Panc1 (cell line): ENCODE measurements at regions not wholly inside any gene's neighbourhood (a gene's known extent, or its start where the extent isn't known, plus 50 kb on each side); places are given as distances from the start of the nearest gene placed in this dataset.

Experiments
- ATAC-seq: fragments of 200-7000 bp; cut with Tn5 transposase; 2 replicates; pipeline ENCODE4 v1.9.1; 2020; ENCODE audit warnings: mild to moderate bottlenecking, moderate library complexity
- BruUV-seq: library from RNA; stranded (reverse); fragments of 400-500 nt; replicated peaks from 2 replicates; lab custom pipeline; 2021; lab: Mats Ljungman, UMichigan
- CTCF ChIA-PET: fragments of 300-600 bp; sonication (Branson Sonifier 250); formaldehyde crosslinking; loops from one replicate; lab custom pipeline; 2022; ENCODE audit warnings: antibody characterized with exemption; lab: Charles Lee
- POLR2A ChIA-PET: fragments of 300-600 bp; sonication (Branson Sonifier 250); formaldehyde crosslinking; loops from one replicate; lab custom pipeline; 2022; ENCODE audit warnings: antibody characterized with exemption; lab: Charles Lee
- DNase-seq: peaks from one replicate; pipeline ENCODE4 v3.0.0-alpha.2; 2010; ENCODE audit warnings: low read depth, low spot score
- H3K27ac ChIP-seq: 2 replicates; pipeline ENCODE4 v1.5.1; 2011; ENCODE audit warnings: mild to moderate bottlenecking, low read length, inconsistent platforms
- H3K27me3 ChIP-seq: fragments of 200-500 bp; sonication (Bioruptor generic); 2 replicates; pipeline ENCODE4 v1.6.0; 2014; ENCODE audit warnings: low read length, inconsistent platforms; ENCODE audit not compliant: control insufficient read depth, insufficient read depth
- H3K36me3 ChIP-seq: fragments of 200-500 bp; sonication (Bioruptor generic); 2 replicates; pipeline ENCODE4 v1.5.1; 2014; ENCODE audit warnings: inconsistent platforms, mild to moderate bottlenecking, low read length, moderate library complexity; ENCODE audit not compliant: control insufficient read depth, insufficient read depth
- H3K4me1 ChIP-seq: 2 replicates; pipeline ENCODE4 v1.5.1; 2011; ENCODE audit warnings: inconsistent platforms, mild to moderate bottlenecking, low read length, moderate library complexity; ENCODE audit not compliant: control insufficient read depth, insufficient read depth
- H3K4me3 ChIP-seq, 2 experiments: 2 replicates each; pipeline ENCODE4 v1.5.1; 2011 to 2012; ENCODE audit warnings: low read depth in 2 of 2, low read length in 2 of 2, mild to moderate bottlenecking in 2 of 2, inconsistent platforms in 1 of 2, moderate library complexity in 1 of 2
- H3K9me3 ChIP-seq: fragments of 200-500 bp; sonication (Bioruptor generic); 2 replicates; pipeline ENCODE4 v1.5.1; 2014; ENCODE audit warnings: low read depth, mild to moderate bottlenecking, inconsistent platforms, low read length, moderate library complexity; ENCODE audit not compliant: control insufficient read depth, insufficient read depth
- CTCF ChIP-seq: fragments of 450-650 bp; IDR thresholded peaks from 2 replicates; pipeline ENCODE4 v1.5.1; 2017; ENCODE audit warnings: mild to moderate bottlenecking
- POLR2AphosphoS5 ChIP-seq: IDR thresholded peaks from 2 replicates; pipeline ENCODE4 v1.6.1; 2012; ENCODE audit warnings: mild to moderate bottlenecking, low read depth, low read length, moderate library complexity
- REST ChIP-seq, 2 experiments: IDR thresholded peaks; 2 replicates each; pipeline ENCODE4 v1.6.1; 2011 to 2012; ENCODE audit warnings: low read depth in 2 of 2, control low read depth in 1 of 2, low read length in 1 of 2, mild to moderate bottlenecking in 1 of 2, moderate library complexity in 1 of 2; ENCODE audit not compliant: insufficient read depth in 1 of 2
- SIN3A ChIP-seq: IDR thresholded peaks from 2 replicates; pipeline ENCODE4 v1.6.1; 2012; ENCODE audit warnings: low read depth, mild to moderate bottlenecking, low read length, moderate library complexity, borderline replicate concordance; ENCODE audit not compliant: insufficient read depth
- TCF7L2 ChIP-seq: IDR thresholded peaks from 2 replicates; pipeline ENCODE4 v1.6.1; 2011; ENCODE audit warnings: mild to moderate bottlenecking, low read depth, low read length, inconsistent platforms
- in situ Hi-C: cut with HindIII; loops from 2 replicates; pipeline ENCODE4 v1.10.0; 2016; ENCODE audit warnings: low sequenced_read_pairs, low pct_unique_long_range_greater_than_20kb
- intact Hi-C: fragments of 100-400 bp; cut with micrococcal nuclease; formaldehyde crosslinking; loops from one replicate; pipeline ENCODE4 v1.10.0; 2022; ENCODE audit not compliant: unreplicated experiment

- no peak for ATAC-seq
- no peak overlapping the region for H3K4me3 ChIP-seq
- ChIA-PET CTCF (no interaction called here), POLR2A (no interaction called here)
- no peaks in the 10 kb centered on the region for H3K36me3 ChIP-seq
- DNase-seq, result no peak
- H3K9me3 ChIP-seq, result no peaks in the 10 kb centered on the region
- no TSS peak for BruUV-seq
- H3K27ac ChIP-seq, result no peak overlapping the region
- in situ Hi-C loops, result no loop called here
- H3K4me1 ChIP-seq, result no peaks in the 10 kb centered on the region
- intact Hi-C loops, result no loop called here
- H3K27me3 ChIP-seq, result peaks cover 2% of the 10 kb centered on the region
- TF ChIP-seq SIN3A, result no peak
- TF ChIP-seq TCF7L2, result no peak
- no peak for TF ChIP-seq POLR2AphosphoS5
- no peak for TF ChIP-seq CTCF
- no peak for TF ChIP-seq REST (IDR thresholded peaks at IDR 0.05; ENCODE audit: insufficient read depth in 1 of 2, low read depth in 2 of 2, low read length in 1 of 2)
Measured at GRCh38 chr6:87897663-87898062, 150.0 kb upstream of the SPACA1 start.

GRCh38 chr6:87897013-87897412 is 150.6 kb upstream of the SPACA1 start:
- CTCF ChIA-PET, result no interaction called here
- POLR2A ChIA-PET, result no interaction called here

More at GRCh38 chr6:87897013-87897412, 150.6 kb upstream of the SPACA1 start:
- peaks cover 2% of the 10 kb centered on the region for H3K27me3 ChIP-seq
- intact Hi-C loops (no loop called here), in situ Hi-C loops (no loop called here)
- TF ChIP-seq CTCF, result no peak
- TF ChIP-seq SIN3A, result no peak
- TF ChIP-seq REST (IDR thresholded peaks at IDR 0.05; ENCODE audit: insufficient read depth in 1 of 2, low read depth in 2 of 2, low read length in 1 of 2), result no peak
- TF ChIP-seq POLR2AphosphoS5, result no peak
- no peak for TF ChIP-seq TCF7L2
- H3K27ac ChIP-seq, result no peak overlapping the region
- H3K36me3 ChIP-seq, result no peaks in the 10 kb centered on the region
- ATAC-seq, result no peak
- H3K9me3 ChIP-seq, result no peaks in the 10 kb centered on the region
- no peaks in the 10 kb centered on the region for H3K4me1 ChIP-seq
- BruUV-seq, result no TSS peak
- DNase-seq, result no peak
- H3K4me3 ChIP-seq, result no peak overlapping the region
